DND-41 (cell line): ENCODE measurements at regions not wholly inside any gene's neighbourhood (a gene's known extent, or its start where the extent isn't known, plus 50 kb on each side); places are given as distances from the start of the nearest gene placed in this dataset.
"Not testable (repeated sequence)": the region's sequence is repeated elsewhere in the genome, so short reads cannot be mapped to it uniquely, and the experiment has no call there.

Experiments
- ATAC-seq: fragments of 200-7000 bp; cut with Tn5 transposase; 3 replicates; pipeline ENCODE4 v1.9.1; 2021; ENCODE audit warnings: low read depth; ENCODE audit not compliant: insufficient read depth
- DNase-seq: peaks from one replicate; pipeline ENCODE4 v3.0.0-alpha.2; 2020
- H2AFZ ChIP-seq: 2 replicates; pipeline ENCODE4 v1.6.0; 2012; ENCODE audit warnings: low read depth, low read length
- H3K27ac ChIP-seq: 2 replicates; pipeline ENCODE4 v1.5.1; 2012; ENCODE audit warnings: low read length, inconsistent platforms
- H3K27me3 ChIP-seq: fragments of 200-600 bp; sonication (generic); 2 replicates; pipeline ENCODE4 v1.6.0; 2012; ENCODE audit warnings: low read length, mild to moderate bottlenecking, inconsistent platforms; ENCODE audit not compliant: insufficient read depth, poor library complexity
- H3K36me3 ChIP-seq: 2 replicates; pipeline ENCODE4 v1.5.1; 2012; ENCODE audit warnings: low read length, inconsistent platforms; ENCODE audit not compliant: insufficient read depth
- H3K4me1 ChIP-seq: 2 replicates; pipeline ENCODE4 v1.5.1; 2012; ENCODE audit warnings: mild to moderate bottlenecking, low read length; ENCODE audit not compliant: insufficient read depth
- H3K4me2 ChIP-seq: 2 replicates; pipeline ENCODE4 v1.6.0; 2012; ENCODE audit warnings: mild to moderate bottlenecking, moderate library complexity, low read length, inconsistent platforms; ENCODE audit not compliant: insufficient read depth
- H3K4me3 ChIP-seq, 2 experiments: fragments of 200-600 bp in 1 of 2; shearing (Covaris generic) in 1 of 2; 2 replicates each; pipeline ENCODE4 v1.5.1; 2012 to 2016; ENCODE audit warnings: inconsistent platforms in 2 of 2, low read length in 2 of 2, mild to moderate bottlenecking in 2 of 2, low read depth in 1 of 2, moderate library complexity in 1 of 2
- H3K79me2 ChIP-seq: 2 replicates; pipeline ENCODE4 v1.6.0; 2012; ENCODE audit warnings: low read length, inconsistent platforms; ENCODE audit not compliant: insufficient read depth
- H3K9ac ChIP-seq: 2 replicates; pipeline ENCODE4 v1.6.0; 2012; ENCODE audit warnings: low read depth, mild to moderate bottlenecking, inconsistent platforms, low read length, moderate library complexity
- H3K9me3 ChIP-seq: 2 replicates; pipeline ENCODE4 v1.5.1; 2012; ENCODE audit warnings: low read length, moderate library complexity, mild to moderate bottlenecking, inconsistent platforms; ENCODE audit not compliant: insufficient read depth, severe bottlenecking
- H4K20me1 ChIP-seq: 2 replicates; pipeline ENCODE4 v1.6.0; 2012; ENCODE audit warnings: low read length; ENCODE audit not compliant: insufficient read depth
- EZH2 ChIP-seq: IDR thresholded peaks from 3 replicates; pipeline ENCODE4 v1.6.1; 2012; ENCODE audit warnings: borderline replicate concordance, low read depth, mild to moderate bottlenecking, moderate library complexity, low read length, inconsistent platforms; ENCODE audit not compliant: severe bottlenecking
- TF ChIP-seq, protein P1 (sequence below): IDR thresholded peaks from 2 replicates; pipeline ENCODE4 v1.5.1; 2012; ENCODE audit warnings: borderline replicate concordance, low read length, moderate library complexity, mild to moderate bottlenecking; ENCODE audit not compliant: poor library complexity, severe bottlenecking; ENCODE audit errors: extremely low read depth

- no peaks in the 10 kb centered on the region for H3K4me1 ChIP-seq
- TF ChIP-seq, protein P1, sequence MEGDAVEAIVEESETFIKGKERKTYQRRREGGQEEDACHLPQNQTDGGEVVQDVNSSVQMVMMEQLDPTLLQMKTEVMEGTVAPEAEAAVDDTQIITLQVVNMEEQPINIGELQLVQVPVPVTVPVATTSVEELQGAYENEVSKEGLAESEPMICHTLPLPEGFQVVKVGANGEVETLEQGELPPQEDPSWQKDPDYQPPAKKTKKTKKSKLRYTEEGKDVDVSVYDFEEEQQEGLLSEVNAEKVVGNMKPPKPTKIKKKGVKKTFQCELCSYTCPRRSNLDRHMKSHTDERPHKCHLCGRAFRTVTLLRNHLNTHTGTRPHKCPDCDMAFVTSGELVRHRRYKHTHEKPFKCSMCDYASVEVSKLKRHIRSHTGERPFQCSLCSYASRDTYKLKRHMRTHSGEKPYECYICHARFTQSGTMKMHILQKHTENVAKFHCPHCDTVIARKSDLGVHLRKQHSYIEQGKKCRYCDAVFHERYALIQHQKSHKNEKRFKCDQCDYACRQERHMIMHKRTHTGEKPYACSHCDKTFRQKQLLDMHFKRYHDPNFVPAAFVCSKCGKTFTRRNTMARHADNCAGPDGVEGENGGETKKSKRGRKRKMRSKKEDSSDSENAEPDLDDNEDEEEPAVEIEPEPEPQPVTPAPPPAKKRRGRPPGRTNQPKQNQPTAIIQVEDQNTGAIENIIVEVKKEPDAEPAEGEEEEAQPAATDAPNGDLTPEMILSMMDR = no peak
- TF ChIP-seq EZH2 = no peak
- H3K9me3 ChIP-seq = no peaks in the 10 kb centered on the region
- ATAC-seq (no peak), DNase-seq (no peak)
- H3K9ac ChIP-seq = no peak overlapping the region
- H3K79me2 ChIP-seq = no peaks in the 10 kb centered on the region
- no peak overlapping the region for H3K4me3 ChIP-seq
- H3K27ac ChIP-seq = no peak overlapping the region
- H4K20me1 ChIP-seq = no peaks in the 10 kb centered on the region
- no peaks in the 10 kb centered on the region for H3K27me3 ChIP-seq
- no peaks in the 10 kb centered on the region for H3K36me3 ChIP-seq
- no peak overlapping the region for H3K4me2 ChIP-seq
- H2AFZ ChIP-seq = no peak overlapping the region
Observed at GRCh38 chr17:53749178-53749577, 73.5 kb upstream of the KIF2B start.

GRCh38 chr17:53748159-53748820, 74.4 kb upstream of the KIF2B start:
- H3K9ac ChIP-seq, H3K27me3 ChIP-seq, H3K4me3 ChIP-seq, H2AFZ ChIP-seq, H3K36me3 ChIP-seq, H4K20me1 ChIP-seq, H3K9me3 ChIP-seq, ATAC-seq, DNase-seq, H3K27ac ChIP-seq, H3K4me2 ChIP-seq, H3K79me2 ChIP-seq, H3K4me1 ChIP-seq: not testable (repeated sequence)

DNA sequence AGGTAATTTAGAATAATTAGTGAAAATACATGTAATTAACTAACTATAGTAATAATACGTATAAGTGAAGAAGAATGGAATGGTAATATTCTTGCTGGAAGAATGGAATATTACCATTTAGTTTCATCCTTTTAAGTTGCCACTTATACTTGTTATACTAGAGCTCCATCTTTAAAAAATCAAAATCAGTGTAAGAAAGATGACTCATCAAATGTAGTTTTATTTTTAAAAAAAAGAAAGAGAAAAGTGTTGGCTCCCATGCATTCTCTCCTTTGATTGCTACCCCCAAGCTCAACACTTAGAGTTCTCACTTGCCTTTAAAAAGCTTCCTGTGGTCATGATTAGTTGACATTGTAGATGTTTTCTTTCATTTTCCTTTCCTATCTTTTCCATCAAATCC, 82.4 kb upstream of the KIF2B start:
- no peaks in the 10 kb centered on the region for H3K79me2 ChIP-seq
- H3K36me3 ChIP-seq = no peaks in the 10 kb centered on the region
- H3K27me3 ChIP-seq = no peaks in the 10 kb centered on the region
- H3K4me1 ChIP-seq = no peaks in the 10 kb centered on the region
- H3K27ac ChIP-seq = no peak overlapping the region
- no peak overlapping the region for H3K4me3 ChIP-seq
- ATAC-seq (no peak), DNase-seq (no peak)
- H3K9me3 ChIP-seq = no peaks in the 10 kb centered on the region
- no peak overlapping the region for H2AFZ ChIP-seq
- no peaks in the 10 kb centered on the region for H4K20me1 ChIP-seq
- no peak overlapping the region for H3K9ac ChIP-seq
- H3K4me2 ChIP-seq = no peak overlapping the region
- TF ChIP-seq, protein P1 = no peak
- TF ChIP-seq EZH2 = no peak

GRCh38 chr17:53736516-53737240, 86.0 kb upstream of the KIF2B start:
- DNase-seq (no peak), ATAC-seq (no peak)
- Histone ChIP-seq H3K36me3 (no peaks in the 10 kb centered on the region), H3K4me2 (no peak overlapping the region), H2AFZ (no peak overlapping the region), H3K27ac (no peak overlapping the region), H3K27me3 (no peaks in the 10 kb centered on the region), H3K79me2 (no peaks in the 10 kb centered on the region), H3K9ac (no peak overlapping the region), H3K4me3 (no peak overlapping the region), H3K4me1 (no peaks in the 10 kb centered on the region), H4K20me1 (no peaks in the 10 kb centered on the region), H3K9me3 (no peaks in the 10 kb centered on the region)
- TF ChIP-seq, protein P1 = no peak
- no peak for TF ChIP-seq EZH2
